ENCODE measurements at regions not wholly inside any gene's neighbourhood (a gene's known extent, or its start where the extent isn't known, plus 50 kb on each side); places are given as distances from the start of the nearest gene placed in this dataset.

GRCh38 chr14:53778263-53778662 lies 178.4 kb downstream of the BMP4 start:
- no peaks in the 10 kb centered on the region for H4K20me1 ChIP-seq (ENCODE audit: control insufficient read depth, extremely low read depth, insufficient read depth, low read length)
- H3K27me3 ChIP-seq (ENCODE audit: control insufficient read depth, insufficient read depth, low read length): no peaks in the 10 kb centered on the region
- no peak overlapping the region for H3K4me2 ChIP-seq (ENCODE audit: extremely low read depth, insufficient read depth, low read length)
- no peaks in the 10 kb centered on the region for H3K9me3 ChIP-seq (ENCODE audit: control insufficient read depth, insufficient read depth, low read depth, low read length)
- H3K79me2 ChIP-seq (ENCODE audit: control insufficient read depth, insufficient read depth, low read length): no peaks in the 10 kb centered on the region
- DNase-seq (ENCODE audit: low read depth in 2 of 2): no peak
- no peaks in the 10 kb centered on the region for H3K36me3 ChIP-seq (ENCODE audit: control insufficient read depth, insufficient read depth, low read length)
- H3K9ac ChIP-seq (ENCODE audit: insufficient read depth, low read length): no peak overlapping the region
- H2AFZ ChIP-seq (ENCODE audit: low read length): no peak overlapping the region
- H3K4me1 ChIP-seq (ENCODE audit: control insufficient read depth, extremely low read depth, insufficient read depth, low read length): no peaks in the 10 kb centered on the region
- H3K27ac ChIP-seq (ENCODE audit: insufficient read depth, low read length): no peak overlapping the region
- TF ChIP-seq EZH2 (IDR thresholded peaks at IDR 0.05; ENCODE audit: low read length, missing control alignments) (no peak), CTCF (conservative IDR thresholded peaks at IDR 0.05 in 1 of 2, IDR thresholded peaks at IDR 0.05 in 1 of 2; ENCODE audit: low read depth in 1 of 2, low read length in 2 of 2) (no peak)
- H3K4me3 ChIP-seq (replicated peaks in 1 of 4; ENCODE audit: control extremely low read depth in 1 of 4, insufficient read depth in 1 of 4, low read depth in 3 of 4, low read length in 4 of 4): no peak overlapping the region

DNA sequence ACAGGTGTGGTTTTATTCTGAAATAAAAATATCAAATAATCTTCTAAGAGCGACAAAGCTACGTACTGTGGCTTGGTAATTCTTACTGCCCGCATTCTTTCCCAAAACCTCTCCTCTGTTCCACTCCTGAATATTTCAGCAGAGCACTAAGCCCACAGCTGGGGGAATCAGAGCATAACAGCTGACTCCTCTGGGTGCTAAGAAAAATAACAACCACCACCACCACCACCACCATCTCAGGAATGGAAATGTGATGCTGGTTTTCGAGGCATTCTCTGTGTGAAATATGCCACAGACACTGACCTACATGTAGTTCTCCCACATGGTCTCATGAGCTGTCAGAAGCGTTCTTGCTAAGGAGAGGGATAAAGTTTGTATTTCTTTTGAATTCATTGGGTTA lies 183.7 kb downstream of the BMP4 start:
- no peak overlapping the region for H3K4me2 ChIP-seq (ENCODE audit: extremely low read depth, insufficient read depth, low read length)

DNA sequence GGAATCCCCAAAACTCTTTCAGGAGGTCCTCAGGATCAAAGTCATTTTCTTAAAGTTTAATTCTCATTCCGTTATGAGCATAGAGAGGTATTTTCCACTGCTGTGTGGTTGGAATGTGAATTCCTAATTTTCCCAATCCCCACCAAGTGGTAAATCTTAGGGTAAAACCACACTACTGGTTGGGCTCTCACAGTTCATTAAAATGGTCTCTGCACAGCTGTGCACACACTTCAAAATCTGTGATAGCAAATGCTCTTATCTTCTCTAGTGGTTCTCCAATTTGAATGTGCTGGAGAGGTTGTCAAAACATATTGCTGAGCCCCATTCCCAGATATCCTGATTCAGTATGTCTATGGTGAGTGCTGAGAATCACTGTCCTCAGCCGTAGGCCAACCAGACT lies 189.1 kb downstream of the BMP4 start:
- Histone ChIP-seq H3K79me2 (ENCODE audit: control insufficient read depth, insufficient read depth, low read length) (no peaks in the 10 kb centered on the region), H2AFZ (ENCODE audit: low read length) (no peak overlapping the region), H3K4me3 (replicated peaks in 1 of 4; ENCODE audit: control extremely low read depth in 1 of 4, insufficient read depth in 1 of 4, low read depth in 3 of 4, low read length in 4 of 4) (no peak overlapping the region), H3K36me3 (ENCODE audit: control insufficient read depth, insufficient read depth, low read length) (no peaks in the 10 kb centered on the region), H3K4me2 (ENCODE audit: extremely low read depth, insufficient read depth, low read length) (no peak overlapping the region), H3K9me3 (ENCODE audit: control insufficient read depth, insufficient read depth, low read depth, low read length) (no peaks in the 10 kb centered on the region), H4K20me1 (ENCODE audit: control insufficient read depth, extremely low read depth, insufficient read depth, low read length) (no peaks in the 10 kb centered on the region), H3K9ac (ENCODE audit: insufficient read depth, low read length) (no peak overlapping the region), H3K4me1 (ENCODE audit: control insufficient read depth, extremely low read depth, insufficient read depth, low read length) (no peaks in the 10 kb centered on the region), H3K27me3 (ENCODE audit: control insufficient read depth, insufficient read depth, low read length) (no peaks in the 10 kb centered on the region), H3K27ac (ENCODE audit: insufficient read depth, low read length) (no peak overlapping the region)
- peak in 1 of 2 donors; percentile 42 for DNase-seq (ENCODE audit: low read depth in 2 of 2)
- no peak for TF ChIP-seq EZH2 (IDR thresholded peaks at IDR 0.05; ENCODE audit: low read length, missing control alignments)

More for the DNA sequence above, 183.7 kb downstream of the BMP4 start:
- no peak overlapping the region for H2AFZ ChIP-seq (ENCODE audit: low read length)
- H3K36me3 ChIP-seq (ENCODE audit: control insufficient read depth, insufficient read depth, low read length): no peaks in the 10 kb centered on the region
- no peaks in the 10 kb centered on the region for H3K79me2 ChIP-seq (ENCODE audit: control insufficient read depth, insufficient read depth, low read length)
- no peaks in the 10 kb centered on the region for H3K4me1 ChIP-seq (ENCODE audit: control insufficient read depth, extremely low read depth, insufficient read depth, low read length)
- H3K9me3 ChIP-seq (ENCODE audit: control insufficient read depth, insufficient read depth, low read depth, low read length): no peaks in the 10 kb centered on the region
- DNase-seq (ENCODE audit: low read depth in 2 of 2): no peak
- TF ChIP-seq CTCF (conservative IDR thresholded peaks at IDR 0.05 in 1 of 2, IDR thresholded peaks at IDR 0.05 in 1 of 2; ENCODE audit: low read depth in 1 of 2, low read length in 2 of 2): no peak
- no peak for TF ChIP-seq EZH2 (IDR thresholded peaks at IDR 0.05; ENCODE audit: low read length, missing control alignments)
- H3K9ac ChIP-seq (ENCODE audit: insufficient read depth, low read length): no peak overlapping the region
- no peak overlapping the region for H3K27ac ChIP-seq (ENCODE audit: insufficient read depth, low read length)
- H3K27me3 ChIP-seq (ENCODE audit: control insufficient read depth, insufficient read depth, low read length): no peaks in the 10 kb centered on the region
- H4K20me1 ChIP-seq (ENCODE audit: control insufficient read depth, extremely low read depth, insufficient read depth, low read length): no peaks in the 10 kb centered on the region
- no peak overlapping the region for H3K4me3 ChIP-seq (replicated peaks in 1 of 4; ENCODE audit: control extremely low read depth in 1 of 4, insufficient read depth in 1 of 4, low read depth in 3 of 4, low read length in 4 of 4)

All from fibroblast of lung (primary cell).